ENCODE measurements at regions not wholly inside any gene's neighbourhood (a gene's known extent, or its start where the extent isn't known, plus 50 kb on each side); places are given as distances from the start of the nearest gene placed in this dataset.

DNA sequence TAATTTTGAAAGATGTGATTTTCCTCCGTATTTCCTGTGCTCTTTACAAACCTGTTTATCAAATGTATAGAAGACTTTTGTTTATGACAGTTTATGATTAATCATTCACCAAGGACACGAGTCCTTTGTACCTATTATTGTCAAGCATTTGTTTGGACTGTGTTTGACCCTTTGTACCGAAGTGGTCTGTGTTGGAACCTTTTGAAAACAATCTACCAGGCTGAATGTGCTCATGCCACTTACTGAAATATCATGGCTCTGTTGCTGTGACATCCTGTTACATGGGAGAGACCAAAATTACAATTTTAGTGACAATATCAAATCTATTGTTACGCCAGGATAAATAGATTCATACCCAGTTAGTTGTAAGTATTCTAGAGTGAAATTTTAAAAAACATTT lies 193.6 kb downstream of the IRS2 start:
- Histone ChIP-seq H3K9me3 (ENCODE audit: insufficient read depth, low read length, severe bottlenecking) (no peaks in the 10 kb centered on the region), H3K4me3 (ENCODE audit: low read depth in 1 of 2, low read length in 2 of 2) (no peak overlapping the region), H3K9ac (ENCODE audit: low read depth, low read length) (no peak overlapping the region), H3K27ac (ENCODE audit: low read length) (no peak overlapping the region), H3K27me3 (ENCODE audit: insufficient read depth, low read length, poor library complexity) (no peaks in the 10 kb centered on the region), H3K4me2 (ENCODE audit: insufficient read depth, low read length) (no peak overlapping the region), H3K4me1 (ENCODE audit: insufficient read depth, low read length) (no peaks in the 10 kb centered on the region; the same call in 1 of the 2 replicates), H3K79me2 (ENCODE audit: insufficient read depth, low read length) (peaks cover 34% of the 10 kb centered on the region), H4K20me1 (ENCODE audit: insufficient read depth, low read length) (peaks cover 8% of the 10 kb centered on the region; the same call in 1 of the 2 replicates), H3K36me3 (ENCODE audit: insufficient read depth, low read length) (peaks cover 21% of the 10 kb centered on the region; the same call in 1 of the 2 replicates), H2AFZ (ENCODE audit: low read depth, low read length) (no peak overlapping the region)
- TF ChIP-seq EZH2 (IDR thresholded peaks at IDR 0.05; ENCODE audit: borderline replicate concordance, low read depth, low read length, severe bottlenecking): no peak
- TF ChIP-seq, protein P1, sequence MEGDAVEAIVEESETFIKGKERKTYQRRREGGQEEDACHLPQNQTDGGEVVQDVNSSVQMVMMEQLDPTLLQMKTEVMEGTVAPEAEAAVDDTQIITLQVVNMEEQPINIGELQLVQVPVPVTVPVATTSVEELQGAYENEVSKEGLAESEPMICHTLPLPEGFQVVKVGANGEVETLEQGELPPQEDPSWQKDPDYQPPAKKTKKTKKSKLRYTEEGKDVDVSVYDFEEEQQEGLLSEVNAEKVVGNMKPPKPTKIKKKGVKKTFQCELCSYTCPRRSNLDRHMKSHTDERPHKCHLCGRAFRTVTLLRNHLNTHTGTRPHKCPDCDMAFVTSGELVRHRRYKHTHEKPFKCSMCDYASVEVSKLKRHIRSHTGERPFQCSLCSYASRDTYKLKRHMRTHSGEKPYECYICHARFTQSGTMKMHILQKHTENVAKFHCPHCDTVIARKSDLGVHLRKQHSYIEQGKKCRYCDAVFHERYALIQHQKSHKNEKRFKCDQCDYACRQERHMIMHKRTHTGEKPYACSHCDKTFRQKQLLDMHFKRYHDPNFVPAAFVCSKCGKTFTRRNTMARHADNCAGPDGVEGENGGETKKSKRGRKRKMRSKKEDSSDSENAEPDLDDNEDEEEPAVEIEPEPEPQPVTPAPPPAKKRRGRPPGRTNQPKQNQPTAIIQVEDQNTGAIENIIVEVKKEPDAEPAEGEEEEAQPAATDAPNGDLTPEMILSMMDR (IDR thresholded peaks at IDR 0.05; ENCODE audit: borderline replicate concordance, extremely low read depth, low read length, poor library complexity, severe bottlenecking): no peak
- DNase-seq (no peak), ATAC-seq (ENCODE audit: insufficient read depth, low read depth) (no peak)

- Histone ChIP-seq H3K27me3 (ENCODE audit: insufficient read depth, low read length, poor library complexity) (no peaks in the 10 kb centered on the region), H3K4me2 (ENCODE audit: insufficient read depth, low read length) (no peak overlapping the region), H4K20me1 (ENCODE audit: insufficient read depth, low read length) (peaks cover 8% of the 10 kb centered on the region; the same call in 1 of the 2 replicates), H3K9me3 (ENCODE audit: insufficient read depth, low read length, severe bottlenecking) (no peaks in the 10 kb centered on the region), H3K4me1 (ENCODE audit: insufficient read depth, low read length) (no peaks in the 10 kb centered on the region; the same call in 1 of the 2 replicates), H3K27ac (ENCODE audit: low read length) (no peak overlapping the region), H3K79me2 (ENCODE audit: insufficient read depth, low read length) (peaks cover 23% of the 10 kb centered on the region), H3K4me3 (ENCODE audit: low read depth in 1 of 2, low read length in 2 of 2) (no peak overlapping the region), H3K9ac (ENCODE audit: low read depth, low read length) (no peak overlapping the region), H2AFZ (ENCODE audit: low read depth, low read length) (no peak overlapping the region), H3K36me3 (ENCODE audit: insufficient read depth, low read length) (peaks cover 26% of the 10 kb centered on the region; the same call in 1 of the 2 replicates)
- no peak for TF ChIP-seq EZH2 (IDR thresholded peaks at IDR 0.05; ENCODE audit: borderline replicate concordance, low read depth, low read length, severe bottlenecking)
- TF ChIP-seq, protein P1 (IDR thresholded peaks at IDR 0.05; ENCODE audit: borderline replicate concordance, extremely low read depth, low read length, poor library complexity, severe bottlenecking): no peak
- DNase-seq: no peak
- no peak for ATAC-seq (ENCODE audit: insufficient read depth, low read depth)
Measured at GRCh38 chr13:109587689-109588088, 198.7 kb downstream of the IRS2 start.

DNA sequence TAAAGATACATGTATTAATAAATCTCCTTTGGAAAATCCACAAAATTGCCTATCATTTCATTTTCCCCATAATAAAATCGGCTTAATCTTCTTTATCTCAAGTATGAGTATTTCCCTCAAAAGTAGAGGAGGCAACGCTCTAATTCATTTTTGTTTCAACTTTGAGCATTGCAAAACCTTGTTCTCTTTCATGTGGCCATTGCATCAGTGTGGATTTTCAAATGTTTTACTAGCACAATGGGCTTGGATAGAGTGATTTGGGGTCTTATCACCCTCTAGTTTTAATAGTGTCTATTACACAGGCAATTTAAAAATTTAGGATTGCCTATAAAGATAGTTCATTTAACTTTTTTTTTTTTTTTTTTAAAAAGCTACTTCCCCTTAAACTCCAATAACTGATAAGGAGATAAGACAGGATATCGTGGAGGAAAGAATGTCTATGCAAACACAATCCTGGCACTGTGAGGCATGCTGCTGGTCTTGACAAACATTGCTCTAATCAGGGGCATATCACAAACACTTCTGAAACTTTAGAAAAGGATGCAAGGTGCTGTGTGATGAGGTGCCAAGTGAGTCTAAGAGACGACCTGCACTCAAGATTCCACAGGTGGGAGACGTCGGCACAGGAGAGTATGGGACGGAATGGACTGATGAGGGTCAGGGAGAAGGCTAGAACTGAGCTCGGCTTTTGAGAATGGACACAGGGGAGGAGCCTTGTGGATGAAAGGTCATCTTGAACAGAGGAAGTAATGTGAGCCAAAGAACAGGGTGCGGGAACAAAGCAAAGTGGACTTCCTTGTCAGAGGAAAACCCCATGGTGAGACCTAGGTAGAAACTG lies 199.7 kb downstream of the IRS2 start:
- H3K4me1 ChIP-seq (ENCODE audit: insufficient read depth, low read length): no peaks in the 10 kb centered on the region; the same call in 1 of the 2 replicates
- H2AFZ ChIP-seq (ENCODE audit: low read depth, low read length): no peak overlapping the region
- no peaks in the 10 kb centered on the region for H3K27me3 ChIP-seq (ENCODE audit: insufficient read depth, low read length, poor library complexity)
- DNase-seq (no peak), ATAC-seq (ENCODE audit: insufficient read depth, low read depth) (no peak)
- no peak overlapping the region for H3K4me2 ChIP-seq (ENCODE audit: insufficient read depth, low read length)
- no peak overlapping the region for H3K4me3 ChIP-seq (ENCODE audit: low read depth in 1 of 2, low read length in 2 of 2)
- no peaks in the 10 kb centered on the region for H3K9me3 ChIP-seq (ENCODE audit: insufficient read depth, low read length, severe bottlenecking)
- peaks cover 8% of the 10 kb centered on the region; the same call in 1 of the 2 replicates for H4K20me1 ChIP-seq (ENCODE audit: insufficient read depth, low read length)
- no peak overlapping the region for H3K27ac ChIP-seq (ENCODE audit: low read length)
- H3K79me2 ChIP-seq (ENCODE audit: insufficient read depth, low read length): peaks cover 24% of the 10 kb centered on the region
- TF ChIP-seq, protein P1 (IDR thresholded peaks at IDR 0.05; ENCODE audit: borderline replicate concordance, extremely low read depth, low read length, poor library complexity, severe bottlenecking): no peak
- TF ChIP-seq EZH2 (IDR thresholded peaks at IDR 0.05; ENCODE audit: borderline replicate concordance, low read depth, low read length, severe bottlenecking): no peak
- H3K9ac ChIP-seq (ENCODE audit: low read depth, low read length): no peak overlapping the region
- peaks cover 27% of the 10 kb centered on the region; the same call in 1 of the 2 replicates for H3K36me3 ChIP-seq (ENCODE audit: insufficient read depth, low read length)

All from DND-41 (cell line).